Glomerular visceral epithelial cell (primary cell): ENCODE measurements at regions not wholly inside any gene's neighbourhood (a gene's known extent, or its start where the extent isn't known, plus 50 kb on each side); places are given as distances from the start of the nearest gene placed in this dataset.
A peak's percentile ranks its signal among the peaks of the same experiment; 100 is the strongest.

Source experiments
- DNase-seq: peaks from one replicate; pipeline ENCODE4 v3.0.0-alpha.2; 2016; ENCODE audit errors: extremely low spot score

- peak; percentile 66 for DNase-seq
These were observed 617.6 kb downstream of the LRFN5 start for GRCh38 chr14:42224053-42224888.

GRCh38 chr14:42222924-42223471 lies 616.3 kb downstream of the LRFN5 start:
- DNase-seq: peak; percentile 75

- DNase-seq: peak; percentile 89
These were observed 608.4 kb downstream of the LRFN5 start for GRCh38 chr14:42214981-42215491.

GRCh38 chr14:42200957-42201356 lies 594.3 kb downstream of the LRFN5 start:
- DNase-seq: no peak

DNA sequence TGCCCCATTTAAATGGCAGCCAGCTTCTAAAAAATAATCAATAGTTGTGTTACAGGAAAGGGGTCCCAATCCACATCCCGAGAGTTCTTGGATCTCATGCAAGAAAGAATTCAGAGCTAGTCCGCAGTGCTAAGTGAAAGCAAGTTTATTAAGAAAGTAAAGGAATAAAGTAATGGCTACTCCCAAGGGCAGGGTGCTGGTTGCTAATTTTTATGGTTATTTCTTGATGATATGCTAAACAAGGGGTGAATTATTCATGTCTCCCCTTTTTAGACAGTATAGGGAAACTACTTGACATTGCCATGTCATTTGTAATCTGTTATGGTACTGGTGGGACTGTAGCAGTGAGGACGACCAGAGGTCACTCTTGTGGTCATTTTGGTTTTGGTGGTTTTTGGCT lies 591.3 kb downstream of the LRFN5 start:
- DNase-seq: peak; percentile 10

DNA sequence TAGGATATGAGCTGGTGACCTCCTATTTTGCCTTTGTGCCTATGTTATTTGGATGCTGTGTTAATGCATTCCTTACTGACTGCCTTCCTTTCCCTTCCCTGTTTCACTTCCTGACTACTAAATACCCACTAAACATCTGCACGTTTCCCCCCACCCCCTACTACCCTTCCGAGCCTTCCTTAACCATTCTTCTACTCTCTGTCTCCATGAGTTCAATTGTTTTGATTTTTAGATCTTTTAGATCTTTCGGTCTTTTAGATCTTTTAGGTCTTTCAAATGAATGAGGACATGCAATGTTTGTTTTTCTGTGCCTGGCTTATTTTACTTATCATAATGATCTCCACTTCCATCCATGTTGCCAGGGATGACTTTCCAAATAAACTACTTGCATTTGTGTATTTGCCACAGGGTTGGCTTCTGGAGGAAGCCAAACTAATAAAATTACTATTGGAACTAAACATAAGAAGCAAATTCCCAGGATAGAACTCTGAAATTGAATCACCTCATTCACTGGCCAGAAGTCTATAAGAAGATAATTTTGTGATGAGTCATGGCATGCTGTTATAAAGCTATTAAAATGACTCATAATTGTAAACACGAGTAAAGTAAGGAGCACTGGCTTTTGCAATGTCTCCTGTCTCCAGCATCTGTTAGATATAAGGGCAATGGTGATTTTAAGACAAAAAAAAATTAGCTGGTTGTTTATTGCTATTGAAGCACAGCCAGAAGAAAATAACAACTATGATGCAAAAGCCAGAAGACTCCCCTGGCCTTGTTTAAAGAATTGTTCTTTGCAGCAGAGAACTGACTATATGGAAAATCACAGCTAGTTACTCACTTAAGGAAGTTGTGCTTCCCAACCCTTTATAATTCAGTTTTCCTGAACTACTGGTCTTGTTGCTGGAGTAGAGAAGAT lies 586.3 kb downstream of the LRFN5 start:
- DNase-seq: peak; percentile 64

DNA sequence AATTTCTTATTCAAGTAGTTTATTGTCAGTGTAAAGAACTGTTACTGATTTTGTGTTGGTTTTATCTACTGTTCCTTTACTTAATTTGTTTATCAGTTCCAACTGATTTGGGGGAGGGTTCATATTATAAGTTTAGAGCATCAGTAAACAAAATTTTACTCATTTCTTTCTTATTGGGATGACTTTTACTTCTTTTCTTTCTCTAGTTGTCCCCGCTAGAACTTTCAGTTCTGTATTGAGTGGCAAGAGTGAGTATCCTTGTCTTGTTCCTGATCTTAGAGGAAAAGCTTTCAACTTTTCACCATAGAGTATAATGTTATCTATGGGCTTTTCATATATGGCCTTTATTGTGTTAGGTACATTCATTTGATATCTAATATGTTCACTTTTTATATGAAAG lies 584.1 kb downstream of the LRFN5 start:
- no peak for DNase-seq

DNA sequence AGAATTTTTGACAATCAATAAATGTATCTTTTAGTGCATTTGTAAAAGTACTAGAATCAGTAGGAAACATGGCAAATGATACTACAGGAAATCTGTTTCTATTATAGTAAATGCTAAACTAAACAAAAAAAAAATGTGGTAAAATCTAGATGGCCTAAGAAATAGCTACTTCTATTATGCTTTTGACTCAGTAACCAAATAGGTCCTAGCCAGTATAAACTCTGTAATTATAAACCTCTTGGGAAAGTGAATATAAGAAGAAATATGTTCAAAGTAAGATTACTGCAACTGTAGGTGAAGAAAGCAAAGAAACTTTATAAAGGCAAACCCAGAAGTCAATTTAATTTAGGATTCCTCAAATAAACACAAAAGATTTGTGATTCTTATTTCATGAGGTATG lies 581.2 kb downstream of the LRFN5 start:
- DNase-seq: no peak

- no peak for DNase-seq
These were observed 579.0 kb downstream of the LRFN5 start for GRCh38 chr14:42185718-42186117.

- DNase-seq: no peak
These were observed 567.7 kb downstream of the LRFN5 start for GRCh38 chr14:42174357-42174756.

- DNase-seq: no peak
These were observed 566.5 kb downstream of the LRFN5 start for GRCh38 chr14:42173206-42173605.

DNA sequence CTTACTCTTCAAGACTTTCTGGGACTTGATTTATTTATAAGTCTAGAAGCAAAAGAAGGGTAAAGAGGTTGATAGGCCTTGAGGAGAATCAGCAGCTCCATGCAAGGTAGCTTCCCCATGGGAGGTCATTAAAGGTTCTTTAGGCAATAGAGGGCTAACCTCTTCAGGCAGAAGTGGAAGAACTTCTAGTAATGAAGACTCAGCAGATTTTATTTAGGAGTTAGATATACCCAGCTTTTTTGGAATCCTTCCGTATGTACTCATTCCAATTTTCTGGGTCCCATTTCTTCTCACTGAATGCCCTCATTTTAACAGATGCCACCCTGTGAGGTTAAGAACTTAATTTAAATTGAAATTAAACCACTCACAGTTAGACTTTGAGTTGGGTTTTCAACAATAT lies 565.6 kb downstream of the LRFN5 start:
- no peak for DNase-seq

- DNase-seq: peak; percentile 1
These were observed 556.5 kb downstream of the LRFN5 start for GRCh38 chr14:42163136-42163535.

DNA sequence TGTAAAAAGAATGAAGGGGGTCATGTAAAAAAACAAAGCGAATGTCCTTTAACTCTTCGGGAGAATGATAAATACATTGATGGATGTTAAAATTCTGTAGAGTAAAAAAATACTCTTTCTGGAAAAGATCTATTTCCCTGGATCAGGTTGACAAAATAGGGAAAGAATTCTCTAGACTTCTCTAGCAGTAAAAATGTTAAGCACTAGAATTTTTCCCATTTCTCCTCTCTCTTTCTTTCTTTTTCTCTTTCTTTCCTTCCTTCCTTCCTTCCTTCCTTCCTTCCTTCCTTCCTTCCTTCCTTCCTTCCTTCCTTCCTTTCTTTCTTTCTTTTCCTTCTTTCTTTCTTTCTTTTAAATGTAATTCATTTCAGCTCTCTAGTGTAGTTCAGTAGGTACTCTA lies 552.5 kb downstream of the LRFN5 start:
- no peak for DNase-seq

DNA sequence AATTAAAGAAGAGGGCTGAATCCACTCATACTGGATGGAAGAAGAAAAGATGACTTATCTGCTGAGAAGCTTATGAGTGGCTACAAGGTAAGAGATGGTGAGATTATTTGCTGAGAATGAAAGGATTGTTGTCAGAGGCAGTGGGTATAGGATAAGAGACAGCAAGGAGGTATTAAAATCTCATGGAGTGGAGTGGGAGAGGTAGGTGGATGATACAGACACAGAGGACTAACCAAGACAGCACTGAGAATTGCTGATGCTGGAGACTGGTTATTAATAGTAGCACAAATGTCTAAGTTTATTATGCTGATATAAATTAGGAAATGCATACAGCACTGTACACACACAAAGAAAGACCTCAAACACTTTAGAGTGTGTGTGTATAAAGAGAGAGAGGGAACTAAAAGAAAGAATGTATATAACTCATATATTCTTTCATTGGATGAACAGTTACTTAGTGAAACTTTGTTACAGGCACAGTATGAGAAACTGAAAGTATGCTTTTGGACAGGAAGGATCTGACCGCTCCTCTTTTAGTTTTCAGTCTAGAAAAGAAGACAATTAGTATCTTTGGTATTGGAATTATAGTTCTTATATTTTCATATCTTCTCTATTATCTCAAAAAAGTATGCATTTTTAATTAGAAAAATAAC lies 543.1 kb downstream of the LRFN5 start:
- DNase-seq: no peak

- DNase-seq: no peak
These were observed 539.1 kb downstream of the LRFN5 start for GRCh38 chr14:42145766-42146165.

DNA sequence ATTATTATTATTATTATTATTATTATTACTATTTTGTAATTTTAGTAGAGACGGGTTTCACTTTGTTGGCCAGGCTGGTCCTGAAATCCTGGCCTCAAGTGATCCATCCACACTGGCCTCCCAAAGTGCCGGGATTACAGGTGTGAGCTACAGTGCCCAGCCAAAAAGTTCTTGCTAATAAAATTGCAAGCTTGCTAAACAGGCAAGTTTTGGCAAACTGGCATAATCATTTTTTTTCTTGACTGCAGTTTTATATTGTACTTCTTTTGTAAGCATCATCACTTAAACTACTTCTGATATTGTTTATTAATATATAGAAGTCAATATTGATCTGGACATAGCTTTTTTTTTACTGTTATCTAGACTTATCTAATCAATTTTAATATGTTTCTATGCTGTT lies 536.4 kb downstream of the LRFN5 start:
- no peak for DNase-seq

- no peak for DNase-seq
These were observed 534.7 kb downstream of the LRFN5 start for GRCh38 chr14:42141328-42141727.

- peak; percentile 47 for DNase-seq
These were observed 534.2 kb downstream of the LRFN5 start for GRCh38 chr14:42140831-42141279.

DNA sequence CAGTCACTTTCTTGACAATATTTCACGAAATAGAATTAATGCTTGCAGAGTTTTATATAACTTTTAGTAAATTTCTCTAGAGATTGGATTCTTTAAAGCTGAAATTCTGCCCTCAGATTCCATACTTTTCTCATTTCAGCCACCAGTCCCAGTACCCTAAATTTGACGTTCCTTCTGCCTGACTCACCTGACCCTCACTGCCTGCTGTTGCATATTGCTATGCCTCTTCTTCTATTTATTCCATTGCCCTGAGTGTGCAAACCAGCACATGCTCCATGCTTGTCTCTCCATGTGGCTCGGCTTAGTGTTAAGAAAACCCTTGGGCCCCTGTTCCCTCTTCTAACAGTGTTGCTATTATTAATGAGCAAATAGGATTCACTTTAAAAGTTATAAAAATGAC lies 533.3 kb downstream of the LRFN5 start:
- DNase-seq: no peak

DNA sequence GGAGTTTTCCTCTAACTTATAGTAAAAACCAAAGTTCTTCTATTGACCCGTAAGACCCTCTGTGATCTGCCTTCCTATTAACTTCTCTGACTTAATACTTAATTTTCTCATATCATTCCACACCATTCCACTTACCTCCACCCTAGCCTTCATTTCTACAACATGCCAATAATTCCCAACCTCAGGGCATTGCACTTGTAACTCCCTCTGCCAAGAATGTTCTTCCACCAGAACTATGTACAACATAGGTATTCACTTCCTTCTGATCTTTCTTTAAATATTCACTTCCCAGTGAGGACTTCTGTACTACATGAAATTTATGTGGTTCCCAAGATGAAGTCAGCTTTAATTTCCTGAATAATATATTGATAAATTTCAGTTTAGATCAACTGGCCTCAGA lies 531.7 kb downstream of the LRFN5 start:
- no peak for DNase-seq

DNA sequence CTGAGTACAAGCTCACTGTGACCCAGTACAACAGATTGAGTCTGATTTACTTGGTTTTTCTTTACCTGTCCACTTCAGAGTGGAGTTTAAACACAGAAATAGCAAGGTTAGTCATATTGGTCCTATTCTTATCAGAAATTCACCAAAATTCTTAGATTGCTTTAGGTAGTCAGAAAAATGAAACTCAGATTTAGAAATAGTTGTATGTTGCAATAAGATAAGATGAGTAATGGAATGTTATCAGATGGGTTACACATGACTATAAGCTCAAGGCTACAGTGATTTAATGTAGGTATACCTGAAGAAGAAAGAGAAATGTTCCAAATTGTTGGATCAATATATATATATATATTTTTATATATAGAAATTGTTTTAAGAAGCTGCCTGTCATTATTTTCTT lies 524.1 kb downstream of the LRFN5 start:
- DNase-seq: no peak
